Mesendoderm (in vitro differentiated cells): ENCODE measurements at regions not wholly inside any gene's neighbourhood (a gene's known extent, or its start where the extent isn't known, plus 50 kb on each side); places are given as distances from the start of the nearest gene placed in this dataset.
A peak's percentile ranks its signal among the peaks of the same experiment; 100 is the strongest.

ENCODE experiments used
- DNase-seq: peaks from one replicate; pipeline ENCODE4 v3.0.0; 2013
- H2AK5ac ChIP-seq: 2 replicates; pipeline ENCODE4 v1.6.1; 2013; ENCODE audit warnings: low read length, inconsistent platforms
- H2BK120ac ChIP-seq: 2 replicates; pipeline ENCODE4 v1.6.1; 2013; ENCODE audit warnings: low read depth, mild to moderate bottlenecking, low read length, moderate library complexity, mixed read lengths
- H2BK15ac ChIP-seq: replicated peaks from 2 replicates; pipeline ENCODE4 v1.6.1; 2013; ENCODE audit warnings: low read depth, mild to moderate bottlenecking, moderate library complexity
- H2BK5ac ChIP-seq: 2 replicates; pipeline ENCODE4 v1.6.1; 2013; ENCODE audit warnings: low read length, inconsistent platforms
- H3K18ac ChIP-seq: 2 replicates; pipeline ENCODE4 v1.6.1; 2013; ENCODE audit warnings: mild to moderate bottlenecking, low read length, mixed read lengths
- H3K23ac ChIP-seq: one replicate; pipeline ENCODE4 v1.6.1; 2013; ENCODE audit warnings: low read length
- H3K27ac ChIP-seq: 2 replicates; pipeline ENCODE4 v1.5.1; 2013; ENCODE audit warnings: low read depth, mild to moderate bottlenecking, inconsistent platforms, low read length, moderate library complexity
- H3K27me3 ChIP-seq: 2 replicates; pipeline ENCODE4 v1.6.1; 2013; ENCODE audit warnings: low read length, control low read depth, mild to moderate bottlenecking, inconsistent platforms; ENCODE audit not compliant: insufficient read depth, poor library complexity
- H3K36me3 ChIP-seq: 2 replicates; pipeline ENCODE4 v1.6.1; 2013; ENCODE audit warnings: low read length, inconsistent platforms; ENCODE audit not compliant: control insufficient read depth, insufficient read depth
- H3K4ac ChIP-seq: one replicate; pipeline ENCODE4 v1.6.1; 2013; ENCODE audit warnings: low read depth, mild to moderate bottlenecking, low read length, moderate library complexity
- H3K4me1 ChIP-seq: 2 replicates; pipeline ENCODE4 v1.6.1; 2013; ENCODE audit warnings: low read depth, low read length, inconsistent platforms; ENCODE audit not compliant: control insufficient read depth
- H3K4me2 ChIP-seq: 2 replicates; pipeline ENCODE4 v1.6.1; 2013; ENCODE audit warnings: low read length
- H3K4me3 ChIP-seq: 2 replicates; pipeline ENCODE4 v1.5.1; 2013; ENCODE audit warnings: mild to moderate bottlenecking, low read length
- H3K56ac ChIP-seq: one replicate; pipeline ENCODE4 v1.6.1; 2013; ENCODE audit warnings: low read length
- H3K79me1 ChIP-seq: 2 replicates; pipeline ENCODE4 v1.6.1; 2013; ENCODE audit warnings: low read length, inconsistent platforms
- H3K79me2 ChIP-seq: 2 replicates; pipeline ENCODE4 v1.6.1; 2013; ENCODE audit warnings: mild to moderate bottlenecking, low read length; ENCODE audit not compliant: control insufficient read depth, insufficient read depth
- H3K9ac ChIP-seq: 2 replicates; pipeline ENCODE4 v1.6.1; 2013; ENCODE audit warnings: low read length, inconsistent platforms
- H4K5ac ChIP-seq: one replicate; pipeline ENCODE4 v1.6.1; 2013; ENCODE audit warnings: low read length
- H4K8ac ChIP-seq: one replicate; pipeline ENCODE4 v1.6.1; 2013; ENCODE audit warnings: low read depth, mild to moderate bottlenecking, control low read depth, low read length, moderate library complexity
- WGBS: extraction: QIAGEN DNeasy Blood & Tissue Kit; methylation state at CpG from one replicate; pipeline ENCODE4 v1.1.7; 2013; ENCODE audit warnings: low lambda C conversion rate, missing lambda C conversion rate; ENCODE audit not compliant: insufficient coverage; ENCODE audit errors: extremely low coverage; 5-methylcytosine and 5-hydroxymethylcytosine counted together

- whole genome bisulfite sequencing: no CpG with 5 or more reads among the region's 1 CpG
- no peak overlapping the region for H2BK5ac ChIP-seq
- no peak overlapping the region for H3K23ac ChIP-seq
- H2BK15ac ChIP-seq: no peak overlapping the region
- H3K4me2 ChIP-seq: no peak overlapping the region
- no peak overlapping the region for H2BK120ac ChIP-seq
- no peaks in the 10 kb centered on the region for H3K36me3 ChIP-seq
- no peak overlapping the region for H4K8ac ChIP-seq
- H2AK5ac ChIP-seq: no peak overlapping the region
- H3K79me2 ChIP-seq: no peaks in the 10 kb centered on the region
- no peaks in the 10 kb centered on the region for H3K27me3 ChIP-seq
- H3K4ac ChIP-seq: no peak overlapping the region
- H3K4me1 ChIP-seq: no peaks in the 10 kb centered on the region
- H4K5ac ChIP-seq: no peak overlapping the region
- no peak overlapping the region for H3K4me3 ChIP-seq
- no peak overlapping the region for H3K56ac ChIP-seq
- H3K27ac ChIP-seq: no peak overlapping the region
- H3K18ac ChIP-seq: no peak overlapping the region
- DNase-seq: no peak
- no peak overlapping the region for H3K9ac ChIP-seq
- no peaks in the 10 kb centered on the region for H3K79me1 ChIP-seq
These were observed 95.8 kb upstream of the ARID2 start for GRCh38 chr12:45633733-45634132.

GRCh38 chr12:45634273-45634917 lies 95.1 kb upstream of the ARID2 start:
- no peaks in the 10 kb centered on the region for H3K27me3 ChIP-seq
- DNase-seq: no peak
- H2BK120ac ChIP-seq: no peak overlapping the region
- no peak overlapping the region for H3K4ac ChIP-seq
- no CpG with 5 or more reads among the region's 6 CpGs for WGBS
- H3K27ac ChIP-seq: no peak overlapping the region
- H3K56ac ChIP-seq: no peak overlapping the region
- H3K79me2 ChIP-seq: no peaks in the 10 kb centered on the region
- no peaks in the 10 kb centered on the region for H3K36me3 ChIP-seq
- no peak overlapping the region for H3K4me2 ChIP-seq
- H2BK5ac ChIP-seq: no peak overlapping the region
- H4K8ac ChIP-seq: no peak overlapping the region
- H4K5ac ChIP-seq: no peak overlapping the region
- no peaks in the 10 kb centered on the region for H3K79me1 ChIP-seq
- no peaks in the 10 kb centered on the region for H3K4me1 ChIP-seq
- H2BK15ac ChIP-seq: no peak overlapping the region
- H2AK5ac ChIP-seq: no peak overlapping the region
- no peak overlapping the region for H3K18ac ChIP-seq
- H3K23ac ChIP-seq: no peak overlapping the region
- no peak overlapping the region for H3K9ac ChIP-seq
- no peak overlapping the region for H3K4me3 ChIP-seq

GRCh38 chr12:45637242-45637641 lies 92.3 kb upstream of the ARID2 start:
- Histone ChIP-seq H4K5ac (no peak overlapping the region), H3K27me3 (no peaks in the 10 kb centered on the region), H3K27ac (no peak overlapping the region), H2AK5ac (no peak overlapping the region), H3K4ac (no peak overlapping the region), H2BK120ac (no peak overlapping the region), H3K79me1 (no peaks in the 10 kb centered on the region), H2BK5ac (no peak overlapping the region), H3K56ac (no peak overlapping the region), H3K9ac (no peak overlapping the region), H3K4me2 (no peak overlapping the region), H4K8ac (no peak overlapping the region), H2BK15ac (no peak overlapping the region), H3K4me1 (no peaks in the 10 kb centered on the region), H3K4me3 (no peak overlapping the region), H3K79me2 (no peaks in the 10 kb centered on the region), H3K36me3 (no peaks in the 10 kb centered on the region), H3K23ac (no peak overlapping the region), H3K18ac (no peak overlapping the region)
- no peak for DNase-seq
- WGBS: no CpG with 5 or more reads among the region's 2 CpGs

GRCh38 chr12:45637706-45638105 lies 91.8 kb upstream of the ARID2 start:
- WGBS: no CpG with 5 or more reads among the region's 1 CpG
- no peak overlapping the region for H2BK15ac ChIP-seq
- no peak overlapping the region for H3K4me3 ChIP-seq
- no peaks in the 10 kb centered on the region for H3K79me2 ChIP-seq
- H2AK5ac ChIP-seq: no peak overlapping the region
- no peaks in the 10 kb centered on the region for H3K79me1 ChIP-seq
- H3K9ac ChIP-seq: no peak overlapping the region
- DNase-seq: no peak
- no peak overlapping the region for H3K4me2 ChIP-seq
- H2BK120ac ChIP-seq: no peak overlapping the region
- no peaks in the 10 kb centered on the region for H3K36me3 ChIP-seq
- no peak overlapping the region for H4K8ac ChIP-seq
- no peak overlapping the region for H3K18ac ChIP-seq
- H3K27ac ChIP-seq: no peak overlapping the region
- H3K56ac ChIP-seq: no peak overlapping the region
- H3K4ac ChIP-seq: no peak overlapping the region
- no peak overlapping the region for H3K23ac ChIP-seq
- no peaks in the 10 kb centered on the region for H3K4me1 ChIP-seq
- no peaks in the 10 kb centered on the region for H3K27me3 ChIP-seq
- no peak overlapping the region for H4K5ac ChIP-seq
- H2BK5ac ChIP-seq: no peak overlapping the region

- Histone ChIP-seq H3K56ac (no peak overlapping the region), H3K79me1 (no peaks in the 10 kb centered on the region), H3K4me3 (no peak overlapping the region), H3K4me2 (no peak overlapping the region), H3K27ac (no peak overlapping the region), H3K36me3 (no peaks in the 10 kb centered on the region), H2BK15ac (no peak overlapping the region), H3K4ac (no peak overlapping the region), H3K18ac (no peak overlapping the region), H3K27me3 (no peaks in the 10 kb centered on the region), H2BK5ac (no peak overlapping the region), H4K8ac (no peak overlapping the region), H3K23ac (no peak overlapping the region), H4K5ac (no peak overlapping the region), H2BK120ac (no peak overlapping the region), H3K79me2 (no peaks in the 10 kb centered on the region), H2AK5ac (no peak overlapping the region), H3K9ac (no peak overlapping the region), H3K4me1 (no peaks in the 10 kb centered on the region)
- no CpG with 5 or more reads among the region's 1 CpG for WGBS
- no peak for DNase-seq
These were observed 91.1 kb upstream of the ARID2 start for GRCh38 chr12:45638386-45638785.

GRCh38 chr12:45644541-45644940 lies 85.0 kb upstream of the ARID2 start:
- H3K27me3 ChIP-seq: no peaks in the 10 kb centered on the region
- H3K56ac ChIP-seq: no peak overlapping the region
- H3K4ac ChIP-seq: no peak overlapping the region
- no peaks in the 10 kb centered on the region for H3K36me3 ChIP-seq
- H2BK15ac ChIP-seq: no peak overlapping the region
- DNase-seq: no peak
- no CpG with 5 or more reads among the region's 1 CpG for WGBS
- no peak overlapping the region for H3K23ac ChIP-seq
- H4K8ac ChIP-seq: no peak overlapping the region
- no peak overlapping the region for H3K9ac ChIP-seq
- H2BK5ac ChIP-seq: no peak overlapping the region
- no peak overlapping the region for H3K4me2 ChIP-seq
- no peak overlapping the region for H4K5ac ChIP-seq
- no peaks in the 10 kb centered on the region for H3K79me2 ChIP-seq
- H3K4me1 ChIP-seq: no peaks in the 10 kb centered on the region
- H2BK120ac ChIP-seq: no peak overlapping the region
- no peaks in the 10 kb centered on the region for H3K79me1 ChIP-seq
- H3K18ac ChIP-seq: peak overlapping the region; percentile 7
- H3K4me3 ChIP-seq: no peak overlapping the region
- H3K27ac ChIP-seq: no peak overlapping the region
- no peak overlapping the region for H2AK5ac ChIP-seq
